Iris pigment epithelial cell (primary cell): ENCODE measurements at regions not wholly inside any gene's neighbourhood (a gene's known extent, or its start where the extent isn't known, plus 50 kb on each side); places are given as distances from the start of the nearest gene placed in this dataset.
"Not testable (repeated sequence)": the region's sequence is repeated elsewhere in the genome, so short reads cannot be mapped to it uniquely, and the experiment has no call there.

Source experiments
- DNase-seq: peaks from one replicate; pipeline ENCODE4 v3.0.0-alpha.2; 2011; ENCODE audit warnings: low read depth

DNA sequence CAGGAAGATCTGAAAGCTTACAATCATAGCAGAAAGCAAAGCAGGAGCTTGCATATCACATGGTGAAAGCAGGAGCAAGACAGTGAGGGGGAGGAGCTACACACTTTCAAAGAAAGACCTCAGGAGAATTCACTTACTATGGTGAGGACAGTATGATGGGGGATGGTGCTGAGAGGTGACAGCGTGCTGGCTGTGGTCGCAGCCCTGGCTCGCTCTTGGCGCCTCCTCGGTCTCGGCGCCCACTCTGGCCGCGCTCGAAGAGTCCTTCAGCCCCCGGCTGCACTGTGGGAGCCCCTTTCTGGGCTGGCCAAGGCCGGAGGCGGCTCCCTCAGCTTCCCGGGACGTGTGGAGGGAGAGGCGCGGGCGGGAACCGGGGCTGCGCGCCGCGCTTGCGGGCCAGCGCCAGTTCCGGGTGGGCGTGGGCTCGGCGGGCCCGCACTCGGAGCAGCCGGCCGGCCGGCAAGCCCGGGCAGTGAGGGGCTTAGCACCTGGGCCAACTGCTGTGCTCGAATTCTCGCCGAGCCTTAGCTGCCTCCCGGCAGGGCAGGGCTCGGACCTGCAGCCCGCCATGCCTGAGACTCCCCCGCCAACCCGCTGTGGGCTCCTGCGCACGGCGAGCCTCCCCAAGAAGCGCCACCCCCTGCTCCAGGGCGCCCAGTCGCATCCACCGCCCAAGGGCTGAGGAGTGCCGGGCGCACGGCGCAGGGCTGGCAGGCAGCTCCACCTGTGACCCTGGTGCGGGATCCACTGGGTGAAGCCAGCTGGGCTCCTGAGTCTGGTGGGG, 131.9 kb upstream of the SPATS2L start:
- peak; percentile 20 for DNase-seq

DNA sequence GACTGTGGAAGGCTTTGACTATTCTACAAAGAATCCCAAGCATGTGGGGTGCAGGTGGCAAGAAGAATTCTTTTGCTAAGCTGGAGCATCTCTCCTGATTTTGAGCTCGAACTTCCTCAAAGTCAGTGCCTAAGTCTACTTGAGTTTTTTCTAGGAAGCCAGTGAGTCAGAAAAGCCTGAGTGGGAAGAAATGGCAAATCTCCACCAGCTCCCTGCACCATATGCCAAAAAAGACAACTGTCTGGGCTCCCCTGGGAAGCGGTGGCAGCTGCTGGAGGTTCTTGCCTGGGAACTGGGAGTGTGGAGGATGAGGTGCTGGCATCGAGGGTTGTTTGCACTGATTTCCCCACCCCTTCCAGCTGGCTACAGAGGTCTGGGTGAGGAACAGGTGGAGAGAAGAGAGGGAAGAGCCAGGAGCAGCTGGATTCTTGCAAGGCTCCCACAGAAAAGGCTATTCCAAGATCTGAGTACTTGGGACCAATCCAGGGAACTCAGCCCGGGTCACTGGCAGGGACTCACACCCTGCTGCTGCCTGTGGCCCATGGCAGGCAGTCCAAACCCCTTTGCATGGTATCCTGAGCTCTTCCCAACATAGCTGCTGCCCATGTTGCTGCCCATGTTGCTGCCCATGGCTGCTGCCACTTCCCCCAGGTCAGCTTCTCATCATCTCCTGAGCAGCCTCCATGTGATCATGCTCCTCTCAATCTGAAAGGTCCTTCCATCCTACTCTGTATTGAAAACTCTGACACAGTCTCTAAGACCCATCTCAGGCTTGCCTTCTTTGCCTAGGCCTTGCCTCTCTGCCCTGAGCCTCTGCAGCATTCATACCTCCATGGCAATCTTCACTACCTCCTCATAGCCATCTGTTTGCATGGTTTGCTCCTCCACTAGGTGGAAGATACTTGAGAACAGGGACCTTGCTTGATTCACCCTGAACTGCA, 128.3 kb upstream of the SPATS2L start:
- peak; percentile 8 for DNase-seq

DNA sequence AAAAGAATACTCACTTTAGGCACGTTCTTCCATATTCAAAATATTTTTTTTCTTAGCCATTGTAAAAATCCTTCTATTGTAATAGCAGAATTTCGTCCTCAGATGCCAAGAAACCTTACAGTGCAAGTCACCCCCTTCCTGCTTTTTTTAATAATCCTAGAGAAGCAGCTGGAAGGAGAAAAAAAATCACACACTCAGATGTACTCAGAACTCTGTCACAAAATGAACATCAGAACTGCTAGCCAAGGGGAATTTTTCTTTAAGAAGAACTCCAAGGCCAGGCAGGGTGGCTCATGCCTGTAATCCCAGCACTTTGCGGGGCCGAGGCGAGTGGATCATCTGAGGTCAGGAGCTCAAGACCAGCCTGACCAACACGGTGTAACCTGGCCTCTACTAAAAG, 127.3 kb upstream of the SPATS2L start:
- no peak for DNase-seq

DNA sequence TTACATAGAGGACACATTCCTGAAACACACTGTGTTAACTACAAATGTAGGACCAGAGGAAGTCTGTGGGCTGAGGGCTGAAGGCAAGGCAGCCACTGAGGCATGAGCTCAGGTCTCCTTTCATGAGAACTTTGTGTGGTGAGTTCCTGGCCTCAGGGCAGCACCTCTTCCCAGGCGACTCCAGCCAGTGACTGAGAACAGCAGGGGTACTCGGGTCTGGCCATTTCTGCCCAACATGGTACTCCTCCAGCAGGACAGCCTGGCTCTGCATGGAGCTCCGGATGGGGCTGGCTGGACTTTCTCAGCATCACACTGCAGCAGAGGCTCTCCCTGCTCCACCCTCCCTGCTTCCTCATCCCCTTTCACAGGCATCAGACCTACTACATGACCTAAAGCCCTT, 125.5 kb upstream of the SPATS2L start:
- no peak for DNase-seq

DNA sequence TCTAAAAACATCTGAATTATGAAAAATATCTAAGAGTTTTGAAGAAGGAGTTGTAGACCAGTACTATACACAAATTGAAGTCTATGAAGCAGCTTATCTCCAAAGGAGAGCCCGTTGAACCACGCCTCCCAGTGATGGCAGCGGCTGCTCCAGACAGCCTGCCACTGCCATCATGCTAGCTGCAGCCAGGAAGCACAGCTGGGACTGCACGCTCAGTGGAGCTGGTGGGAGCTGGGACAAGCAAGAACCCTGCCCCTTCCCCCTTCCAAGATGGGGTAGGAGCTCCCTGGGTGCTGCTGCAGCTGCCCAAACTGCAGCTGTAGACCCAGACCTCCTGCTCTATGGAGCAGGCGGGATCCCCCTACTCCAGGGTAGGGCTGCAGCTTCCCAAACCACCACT, 124.7 kb upstream of the SPATS2L start:
- DNase-seq: no peak

DNA sequence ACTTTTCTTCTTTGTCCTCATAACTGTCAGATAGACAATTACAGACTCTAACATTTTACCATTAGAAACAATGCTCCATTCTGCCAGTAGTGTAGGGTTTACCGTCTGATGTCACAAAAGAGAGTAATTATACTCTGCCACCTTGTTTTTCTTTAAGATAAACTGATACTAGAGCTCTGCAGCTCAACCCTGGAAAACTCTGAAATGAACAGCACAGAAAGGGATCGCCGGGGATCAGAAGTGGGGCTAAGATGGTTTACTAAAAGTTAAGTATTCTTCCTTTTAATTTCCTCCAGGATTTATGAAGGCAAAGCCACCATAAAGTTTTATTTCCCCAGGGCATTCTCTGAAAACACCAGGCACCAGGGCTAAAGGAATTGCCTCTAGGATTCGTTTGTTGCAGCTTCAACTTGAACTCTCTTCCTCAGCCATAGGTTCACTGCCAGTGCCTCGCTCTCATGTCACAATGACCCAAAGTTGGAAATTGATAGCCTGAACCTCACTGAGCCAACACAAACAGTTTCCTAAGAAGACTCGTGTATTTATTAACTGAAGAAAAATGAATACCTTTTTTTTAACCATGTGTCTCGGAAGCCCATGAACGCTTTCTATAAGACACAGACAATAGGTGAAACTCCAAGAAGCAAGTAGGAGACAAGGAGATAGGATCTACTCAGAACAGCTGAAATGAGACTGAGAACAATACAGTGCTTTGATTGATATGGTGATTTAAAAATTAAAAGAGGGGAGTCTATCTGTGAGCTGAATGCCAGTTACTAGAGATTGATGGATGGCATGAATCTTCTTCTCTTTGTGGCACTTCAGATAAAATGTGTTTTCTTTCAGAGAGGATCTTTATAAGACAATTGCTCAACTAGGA, 121.5 kb upstream of the SPATS2L start:
- no peak for DNase-seq

DNA sequence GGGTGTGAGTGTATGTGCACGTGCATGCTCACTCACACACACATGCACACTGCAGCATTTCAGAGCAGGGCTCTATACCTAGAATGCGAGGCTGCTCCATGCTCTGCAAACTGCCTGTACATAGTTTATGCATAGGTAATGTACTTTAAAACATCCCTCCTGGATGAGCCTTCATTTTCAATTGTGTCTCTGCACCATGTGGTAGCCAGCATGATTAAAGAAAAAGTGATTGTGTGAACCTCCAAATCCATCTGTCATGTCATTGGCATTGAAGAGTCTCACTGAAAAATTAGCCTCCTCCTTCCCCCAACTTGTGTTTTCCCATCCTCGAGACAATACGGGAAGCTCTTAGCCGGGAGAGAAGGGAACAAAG, 120.9 kb upstream of the SPATS2L start:
- DNase-seq: no peak

DNA sequence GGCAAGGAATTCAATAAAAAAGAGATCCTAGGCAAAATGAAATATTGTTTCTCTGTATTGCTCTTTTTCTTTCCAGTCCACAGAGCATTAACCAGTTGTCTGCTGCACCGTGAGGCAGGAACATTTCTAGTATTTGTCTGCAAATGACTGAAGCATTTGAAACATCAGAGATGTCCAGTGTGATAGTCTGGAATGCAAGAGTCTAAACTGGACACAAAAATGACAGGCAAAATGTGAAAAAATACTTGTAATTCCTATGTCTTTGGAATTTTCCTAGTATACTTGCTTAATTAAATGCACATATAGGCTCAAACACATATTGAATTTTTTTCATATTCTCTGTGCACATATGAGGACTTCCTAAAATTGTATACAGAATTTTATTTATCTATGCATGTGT, 120.5 kb upstream of the SPATS2L start:
- DNase-seq: no peak

DNA sequence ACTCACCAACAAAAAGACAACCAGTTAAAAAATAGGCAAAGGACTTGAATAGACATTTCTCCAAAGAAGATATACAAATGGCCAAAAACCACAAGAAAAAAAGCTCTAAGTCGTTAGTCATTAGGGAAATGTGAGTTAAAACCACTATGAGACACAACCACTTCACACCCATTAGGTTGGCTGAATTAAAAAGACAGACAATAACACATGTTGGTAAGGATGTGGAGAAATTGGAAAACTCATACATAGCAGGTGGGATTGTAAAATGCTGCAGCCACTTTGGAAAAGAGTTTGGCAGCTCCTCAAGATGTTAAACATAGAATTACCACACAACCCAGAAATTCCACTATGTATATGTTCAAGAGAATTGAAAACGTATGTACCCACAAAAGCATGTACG, 117.6 kb upstream of the SPATS2L start:
- DNase-seq: no peak

DNA sequence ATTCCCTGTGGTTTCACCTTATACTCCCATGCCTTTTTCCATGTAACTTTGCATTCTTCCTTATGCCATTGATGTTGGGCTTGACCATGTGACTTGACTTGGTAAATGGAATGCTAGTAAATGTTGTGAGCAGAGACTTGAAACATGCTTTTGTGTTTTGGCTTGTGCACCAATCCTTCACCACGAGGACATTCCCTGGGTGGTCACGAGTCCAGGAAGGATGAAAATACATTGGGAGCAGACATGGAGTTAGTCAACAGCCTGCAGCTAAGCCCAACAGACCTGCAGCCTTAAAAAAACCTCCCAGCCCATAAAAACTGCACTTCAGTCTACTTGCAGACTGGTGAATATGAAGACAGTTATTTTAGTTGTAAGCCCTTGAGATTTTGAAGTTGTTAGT, 116.5 kb upstream of the SPATS2L start:
- no peak for DNase-seq

DNA sequence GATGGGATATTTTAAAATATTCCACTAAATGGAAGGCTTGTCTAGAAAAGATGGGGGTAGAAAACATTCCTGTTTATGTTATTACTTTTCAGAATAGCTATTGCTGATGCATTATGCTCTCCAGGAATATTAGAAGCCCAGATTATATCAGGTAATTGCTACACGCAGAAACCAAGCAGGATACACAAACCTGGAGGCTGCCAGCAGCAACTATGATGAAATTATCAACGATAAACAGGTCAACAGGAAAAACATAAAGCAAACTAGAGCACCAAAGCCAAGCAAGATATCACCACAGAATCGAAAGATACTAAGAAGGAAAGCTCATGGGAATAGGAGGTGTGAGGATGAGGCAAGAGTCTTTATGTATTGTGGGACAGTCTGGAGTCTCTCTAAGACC, 113.2 kb upstream of the SPATS2L start:
- DNase-seq: no peak

DNA sequence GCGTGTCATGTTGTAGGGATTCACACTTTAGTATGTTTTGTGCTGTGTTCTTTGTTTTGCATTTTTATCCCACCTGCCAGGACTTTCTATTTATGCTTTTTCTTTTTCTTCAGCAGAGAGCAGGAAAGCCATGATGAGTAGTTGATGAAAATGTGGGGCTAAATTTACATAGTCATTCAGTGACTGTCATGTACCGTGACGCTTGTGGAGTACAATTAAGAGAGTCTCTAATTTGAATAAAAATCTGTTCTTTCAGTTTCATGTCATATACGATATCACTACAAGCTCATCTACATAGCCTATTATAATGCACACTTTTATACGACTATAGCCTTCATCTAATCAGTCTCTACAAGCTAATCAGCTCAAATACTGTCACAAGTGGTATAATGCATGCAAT, 112.7 kb upstream of the SPATS2L start:
- no peak for DNase-seq

DNA sequence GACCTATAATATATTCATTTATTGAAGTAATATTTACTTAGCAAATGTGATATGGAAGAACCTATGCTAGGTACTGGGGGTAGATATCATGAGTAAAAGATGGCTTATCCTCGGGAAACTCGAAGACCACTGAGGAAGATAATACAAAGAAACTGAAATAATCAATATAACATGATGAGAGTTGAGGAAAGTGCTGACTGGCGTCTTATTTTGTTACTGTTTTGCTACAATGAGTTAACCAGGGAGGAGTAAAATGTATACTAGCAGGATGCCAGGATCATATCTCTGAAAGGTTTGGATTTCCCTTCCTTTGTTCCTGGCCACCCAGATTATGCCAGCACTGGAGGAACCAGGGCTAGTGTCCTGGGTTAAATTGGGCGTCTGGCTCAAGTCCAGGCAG, 111.7 kb upstream of the SPATS2L start:
- no peak for DNase-seq

DNA sequence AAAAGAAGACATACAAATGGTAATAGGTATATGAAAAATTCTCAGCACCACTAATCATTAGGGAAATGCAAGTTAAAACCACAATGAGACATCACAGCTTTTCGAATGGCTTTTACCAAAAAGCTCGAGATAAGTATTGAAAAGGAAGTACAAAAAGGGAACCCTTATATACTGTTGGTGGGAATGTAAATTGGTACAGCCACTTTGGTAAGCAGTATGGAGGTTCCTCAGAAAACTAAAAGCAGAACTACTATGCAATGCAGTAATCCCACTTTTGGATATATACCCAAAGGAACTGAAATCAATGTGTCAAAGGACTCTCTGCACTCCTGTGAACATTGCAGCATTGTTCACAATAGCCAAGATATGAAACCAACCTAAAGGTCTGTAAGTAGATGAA, 107.5 kb upstream of the SPATS2L start:
- DNase-seq: no peak

DNA sequence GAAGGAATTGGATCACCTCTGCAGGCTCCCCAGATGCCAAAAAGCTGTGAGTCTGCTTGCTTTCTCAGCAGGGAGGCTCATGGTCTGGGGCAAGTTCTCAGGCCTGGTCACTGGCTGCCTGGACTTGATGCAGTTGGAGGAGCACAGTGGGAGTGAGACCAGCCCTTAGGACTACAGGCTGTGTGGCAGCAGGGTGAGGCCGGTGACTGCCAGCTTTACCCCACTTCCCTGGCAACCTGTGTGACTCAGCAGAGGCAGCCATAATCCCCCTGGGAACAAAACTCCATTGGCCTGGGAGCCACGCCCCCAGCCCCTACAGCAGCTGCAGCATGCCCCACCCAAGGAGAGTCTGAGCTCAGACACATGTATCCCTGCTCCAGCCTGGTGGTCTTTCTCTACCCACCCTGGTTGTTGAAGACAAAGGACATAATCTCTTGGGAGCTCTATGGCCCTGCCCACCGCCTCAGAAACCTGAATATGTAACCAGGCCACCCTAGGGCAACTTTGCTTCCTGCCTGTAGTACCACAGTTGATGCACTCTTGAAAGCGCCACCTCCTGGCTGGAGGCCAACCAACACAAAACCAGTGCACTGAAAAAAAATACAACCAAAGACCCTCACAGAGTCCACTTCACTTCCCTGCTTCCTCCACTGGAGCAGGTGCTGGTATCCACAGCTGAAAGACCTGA, 106.8 kb upstream of the SPATS2L start:
- no peak for DNase-seq

DNA sequence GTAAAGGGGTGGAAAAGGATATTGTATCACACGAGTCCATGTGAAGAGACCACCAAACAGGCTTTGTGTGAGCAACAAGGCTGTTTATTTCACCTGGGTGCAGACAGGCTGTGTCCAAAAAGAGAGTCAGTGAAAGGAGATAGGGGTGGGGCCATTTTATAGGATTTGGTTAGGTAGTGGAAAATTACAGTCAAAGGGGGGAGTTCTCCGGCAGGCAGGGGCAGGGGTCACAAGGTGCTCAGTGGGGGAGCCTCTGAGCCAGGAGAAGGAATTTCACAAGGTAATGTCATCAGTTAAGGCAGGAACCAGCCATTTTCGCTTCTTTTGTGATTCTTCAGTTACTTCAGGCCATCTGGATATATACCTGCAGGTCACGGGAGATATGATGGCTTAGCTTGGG, 104.7 kb upstream of the SPATS2L start:
- DNase-seq: not testable (repeated sequence)

DNA sequence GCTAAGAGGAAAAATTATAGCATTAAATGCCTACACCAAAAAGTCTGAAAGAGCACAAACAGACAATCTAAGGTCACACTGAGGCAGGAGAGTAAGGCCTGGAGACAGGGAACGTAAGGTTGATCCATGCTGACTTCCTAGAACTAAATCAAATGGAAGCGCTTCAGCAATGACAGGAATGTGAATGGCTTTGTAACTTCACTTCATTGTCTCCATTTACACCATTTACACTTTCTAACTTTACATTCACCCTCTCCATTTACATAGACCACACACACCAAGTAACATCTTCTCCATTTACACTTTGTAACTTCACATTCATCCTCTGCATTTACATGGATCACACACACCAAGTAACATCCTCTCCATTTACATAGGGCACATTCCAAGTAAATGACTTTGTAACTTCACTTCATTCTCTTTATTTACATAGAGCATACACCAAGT, 103.1 kb upstream of the SPATS2L start:
- DNase-seq: peak; percentile 25

DNA sequence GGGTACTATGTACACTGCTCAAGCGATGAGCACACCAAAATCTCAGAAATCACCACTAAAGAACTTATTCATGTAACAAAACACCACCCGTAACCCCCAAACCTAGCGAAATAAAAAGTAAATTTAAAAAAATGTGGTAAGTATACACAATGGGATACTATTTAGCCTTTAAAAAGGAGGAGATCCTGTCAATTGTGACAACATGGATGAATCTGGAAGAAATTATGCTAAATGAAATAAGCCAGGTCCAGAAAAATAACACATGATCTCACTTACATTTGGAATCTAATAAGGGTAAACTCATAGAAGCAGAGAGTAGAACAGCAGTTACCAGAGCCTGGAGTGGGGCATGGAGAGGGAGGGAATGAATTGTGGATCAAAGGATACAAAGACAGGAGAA, 98.5 kb upstream of the SPATS2L start:
- no peak for DNase-seq

DNA sequence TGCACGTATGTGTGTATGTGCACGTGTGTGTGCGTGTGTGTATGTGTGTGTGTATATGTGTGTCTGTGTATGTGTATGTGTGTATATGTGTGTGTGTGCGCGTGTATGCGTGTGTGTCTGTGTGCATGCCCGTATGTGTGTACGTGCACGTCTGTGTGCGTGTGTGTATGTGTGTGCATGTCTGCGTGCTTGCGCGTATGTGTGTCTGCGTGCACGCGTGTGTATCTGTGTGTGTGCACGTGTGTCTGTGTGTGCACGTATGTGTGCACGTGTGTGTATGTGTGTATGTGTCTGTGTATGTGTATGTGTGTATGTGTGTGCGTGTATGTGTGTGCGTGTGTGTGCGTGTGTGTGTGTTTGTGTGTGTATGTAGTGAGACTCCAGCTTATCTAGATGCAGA, 97.5 kb upstream of the SPATS2L start:
- DNase-seq: no peak

DNA sequence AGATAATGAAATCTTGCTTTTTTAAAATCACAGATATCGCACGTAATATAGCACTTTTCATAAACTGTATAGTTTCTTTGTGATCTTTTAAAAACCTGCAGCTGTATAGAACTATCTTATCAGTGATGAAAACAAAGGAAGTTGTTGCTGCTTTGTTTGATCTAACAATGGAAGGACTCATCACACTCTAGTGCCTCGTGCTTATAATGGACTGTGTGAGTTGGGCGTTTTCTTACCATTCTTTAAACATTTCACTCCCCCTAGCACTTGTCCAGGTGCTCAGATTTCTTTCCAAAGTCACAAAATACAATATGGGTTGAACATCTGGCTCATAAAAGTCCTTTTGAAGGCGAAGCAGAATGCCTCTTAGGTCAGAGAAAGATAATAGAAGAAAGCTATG, 94.8 kb upstream of the SPATS2L start:
- no peak for DNase-seq

DNA sequence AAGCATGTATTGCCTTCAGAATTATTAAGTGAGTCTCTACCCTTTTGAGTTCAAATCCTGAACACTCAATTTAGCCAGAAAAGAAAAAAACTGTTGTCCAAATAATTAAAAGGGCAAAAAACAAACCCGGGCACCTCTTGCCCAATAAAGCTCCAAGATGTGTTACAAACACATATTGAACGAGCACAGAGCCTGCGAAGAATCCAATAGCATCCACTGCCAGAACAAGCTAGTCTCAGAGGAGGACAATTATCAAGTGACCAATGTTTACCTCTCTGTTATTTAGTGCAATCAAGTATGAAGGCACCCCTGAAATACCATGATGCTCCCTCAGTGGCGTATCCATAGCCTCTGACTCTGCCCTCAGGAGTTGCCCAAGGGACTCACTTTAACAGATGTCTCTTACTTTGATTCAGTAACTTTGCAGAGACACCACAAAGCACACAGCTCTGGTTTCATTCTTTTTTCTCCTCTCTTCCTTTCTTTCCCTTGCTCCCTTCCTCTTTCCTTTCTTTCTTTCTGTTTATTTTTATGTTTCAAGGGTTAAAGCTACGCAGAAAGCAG, 93.5 kb upstream of the SPATS2L start:
- no peak for DNase-seq
